Activated CD4-positive, alpha-beta T cell treated with anti-CD3 and anti-CD28 coated beads for 36 hours (primary cell): ENCODE measurements at regions not wholly inside any gene's neighbourhood (a gene's known extent, or its start where the extent isn't known, plus 50 kb on each side); places are given as distances from the start of the nearest gene placed in this dataset.
"Not testable (repeated sequence)": the region's sequence is repeated elsewhere in the genome, so short reads cannot be mapped to it uniquely, and the experiment has no call there.

Experiments used
- ATAC-seq: fragments of 200-7000 bp; cut with Tn5 transposase; one replicate; pipeline ENCODE4 v1.10.0; 2021; ENCODE audit warnings: mild to moderate bottlenecking, moderate library complexity
- CTCF ChIA-PET: fragments of 350-600 bp; sonication (Branson Sonifier 250); formaldehyde crosslinking; loops from one replicate; lab custom pipeline; 2021; ENCODE audit warnings: antibody characterized with exemption; lab: Charles Lee
- POLR2A ChIA-PET: fragments of 350-600 bp; sonication (Branson Sonifier 250); formaldehyde crosslinking; loops from one replicate; lab custom pipeline; 2021; ENCODE audit warnings: antibody characterized with exemption, inconsistent platforms; lab: Charles Lee
- DNase-seq: peaks from one replicate; pipeline ENCODE4 v3.0.0-alpha.2; 2020
- H3K27ac Mint-ChIP-seq: one replicate; pipeline ENCODE4 v1.8.0; 2021; ENCODE audit warnings: mixed read lengths
- H3K27me3 Mint-ChIP-seq: one replicate; pipeline ENCODE4 v1.8.0; 2021; ENCODE audit warnings: mixed read lengths
- H3K36me3 Mint-ChIP-seq: one replicate; pipeline ENCODE4 v1.8.0; 2021; ENCODE audit warnings: low read depth, mixed read lengths
- H3K4me1 Mint-ChIP-seq: one replicate; pipeline ENCODE4 v1.8.0; 2021; ENCODE audit warnings: mixed read lengths
- H3K4me3 Mint-ChIP-seq: one replicate; pipeline ENCODE4 v1.8.0; 2021; ENCODE audit warnings: mild to moderate bottlenecking, moderate library complexity, mixed read lengths
- H3K9me3 Mint-ChIP-seq: one replicate; pipeline ENCODE4 v1.8.0; 2021; ENCODE audit warnings: low read depth, mixed read lengths
- intact Hi-C, 2 experiments: fragments of 100-400 bp; cut with DNase I in 1 of 2; cut with micrococcal nuclease in 1 of 2; formaldehyde crosslinking; loops; one replicate each; pipeline versions ENCODE4 v1.14.2 to v1.15.1; 2022 to 2024; cut with DNase I, micrococcal nuclease

GRCh38 chr14:104416383-104416782 lies 163.2 kb upstream of the C14orf180 start:
- intact Hi-C loops = no loop called here
- H3K36me3 Mint-ChIP-seq = no peaks in the 10 kb centered on the region
- DNase-seq (no peak), ATAC-seq (no peak)
- ChIA-PET POLR2A (no interaction called here), CTCF (no interaction called here)
- H3K27me3 Mint-ChIP-seq = peaks cover 7% of the 10 kb centered on the region
- H3K27ac Mint-ChIP-seq = no peak overlapping the region
- H3K4me1 Mint-ChIP-seq = peaks cover 4% of the 10 kb centered on the region
- H3K9me3 Mint-ChIP-seq = no peaks in the 10 kb centered on the region
- no peak overlapping the region for H3K4me3 Mint-ChIP-seq

GRCh38 chr14:104419865-104420505 lies 159.6 kb upstream of the C14orf180 start:
- Mint-ChIP-seq H3K9me3 (no peaks in the 10 kb centered on the region), H3K27ac (no peak overlapping the region), H3K4me1 (peaks cover 4% of the 10 kb centered on the region), H3K27me3 (peaks cover 7% of the 10 kb centered on the region), H3K36me3 (no peaks in the 10 kb centered on the region), H3K4me3 (no peak overlapping the region)
- DNase-seq (no peak), ATAC-seq (no peak)
- CTCF ChIA-PET = no interaction called here
- POLR2A ChIA-PET = no interaction called here
- intact Hi-C loops = no loop called here

- not testable (repeated sequence) for H3K36me3 Mint-ChIP-seq, DNase-seq
Measured at GRCh38 chr14:104420523-104420922, 159.0 kb upstream of the C14orf180 start.

GRCh38 chr14:104420990-104421389 lies 158.6 kb upstream of the C14orf180 start:
- ATAC-seq = no peak
- intact Hi-C loops = no loop called here
- no peaks in the 10 kb centered on the region for H3K9me3 Mint-ChIP-seq

More at GRCh38 chr14:104420523-104420922, 159.0 kb upstream of the C14orf180 start:
- ATAC-seq, H3K4me1 Mint-ChIP-seq, H3K27ac Mint-ChIP-seq, H3K9me3 Mint-ChIP-seq, H3K27me3 Mint-ChIP-seq, intact Hi-C loops, CTCF ChIA-PET, H3K4me3 Mint-ChIP-seq: not testable (repeated sequence)
- POLR2A ChIA-PET = interaction anchor here (0.6 kb wide), 1 partner anchor 21 kb away, joined by 3 read pairs; no protein-coding TSS in a partner anchor

DNA sequence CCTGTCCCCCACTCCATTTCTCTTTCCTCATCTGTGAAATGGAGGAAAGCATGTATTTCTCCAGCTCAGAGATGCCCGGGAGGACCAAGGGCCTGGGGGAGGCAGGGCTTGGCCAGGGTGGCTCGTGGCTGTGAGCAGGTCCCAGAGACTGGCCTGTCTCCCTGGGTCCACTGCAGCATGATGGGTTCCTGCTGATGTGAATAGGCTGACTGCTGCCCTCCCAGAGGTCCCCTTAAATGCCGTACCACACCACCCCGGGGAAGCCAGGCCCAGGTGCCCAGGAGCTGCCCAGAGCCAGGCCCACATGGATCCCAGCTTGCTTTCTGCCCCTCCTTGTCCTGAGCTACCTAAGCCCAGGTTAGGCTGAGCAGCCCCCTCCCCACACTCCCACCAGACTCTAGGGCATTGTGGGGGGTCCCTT lies 158.2 kb upstream of the C14orf180 start:
- H3K36me3 Mint-ChIP-seq = no peaks in the 10 kb centered on the region
- ChIA-PET POLR2A (no interaction called here), CTCF (interaction anchor here (0.8 kb wide), 1 partner anchor 29 kb away, joined by 4 read pairs; no protein-coding TSS in a partner anchor)
- peaks cover 5% of the 10 kb centered on the region for H3K27me3 Mint-ChIP-seq
- ATAC-seq (no peak), DNase-seq (no peak)
- no peaks in the 10 kb centered on the region for H3K9me3 Mint-ChIP-seq
- H3K4me1 Mint-ChIP-seq = peaks cover 4% of the 10 kb centered on the region
- no peak overlapping the region for H3K4me3 Mint-ChIP-seq
- H3K27ac Mint-ChIP-seq = no peak overlapping the region
- intact Hi-C loops = no loop called here

More at GRCh38 chr14:104420990-104421389, 158.6 kb upstream of the C14orf180 start:
- Mint-ChIP-seq H3K4me1 (peaks cover 4% of the 10 kb centered on the region), H3K4me3 (no peak overlapping the region), H3K27ac (no peak overlapping the region), H3K36me3 (no peaks in the 10 kb centered on the region), H3K27me3 (peaks cover 5% of the 10 kb centered on the region)
- DNase-seq = no peak
- ChIA-PET POLR2A (interaction anchor here (0.6 kb wide), 1 partner anchor 20 kb away, joined by 3 read pairs; no protein-coding TSS in a partner anchor), CTCF (interaction anchor here (0.8 kb wide), 1 partner anchor 29 kb away, joined by 4 read pairs; no protein-coding TSS in a partner anchor)

GRCh38 chr14:104421892-104422828 lies 157.4 kb upstream of the C14orf180 start:
- ChIA-PET POLR2A (no interaction called here), CTCF (no interaction called here)
- Mint-ChIP-seq H3K27me3 (peaks cover 2% of the 10 kb centered on the region), H3K9me3 (no peaks in the 10 kb centered on the region), H3K27ac (no peak overlapping the region), H3K4me1 (peaks cover 4% of the 10 kb centered on the region), H3K4me3 (no peak overlapping the region), H3K36me3 (no peaks in the 10 kb centered on the region)
- ATAC-seq = no peak
- intact Hi-C loops = no loop called here
- DNase-seq = no peak

- POLR2A ChIA-PET = no interaction called here
- no peak for ATAC-seq
- CTCF ChIA-PET = no interaction called here
Measured at GRCh38 chr14:104422837-104423681, 156.5 kb upstream of the C14orf180 start.

GRCh38 chr14:104423701-104424405 lies 155.7 kb upstream of the C14orf180 start:
- intact Hi-C loops = no loop called here
- POLR2A ChIA-PET = no interaction called here
- no peak overlapping the region for H3K27ac Mint-ChIP-seq
- CTCF ChIA-PET = no interaction called here
- H3K4me1 Mint-ChIP-seq = peaks cover 4% of the 10 kb centered on the region
- no peaks in the 10 kb centered on the region for H3K9me3 Mint-ChIP-seq
- no peaks in the 10 kb centered on the region for H3K36me3 Mint-ChIP-seq
- no peak overlapping the region for H3K4me3 Mint-ChIP-seq
- DNase-seq (no peak), ATAC-seq (no peak)
- H3K27me3 Mint-ChIP-seq = peaks cover 2% of the 10 kb centered on the region

More at GRCh38 chr14:104422837-104423681, 156.5 kb upstream of the C14orf180 start:
- intact Hi-C loops = no loop called here
- H3K4me3 Mint-ChIP-seq = no peak overlapping the region
- no peak overlapping the region for H3K27ac Mint-ChIP-seq
- no peaks in the 10 kb centered on the region for H3K36me3 Mint-ChIP-seq
- no peak for DNase-seq
- peaks cover 4% of the 10 kb centered on the region for H3K4me1 Mint-ChIP-seq
- peaks cover 2% of the 10 kb centered on the region for H3K27me3 Mint-ChIP-seq
- no peaks in the 10 kb centered on the region for H3K9me3 Mint-ChIP-seq

DNA sequence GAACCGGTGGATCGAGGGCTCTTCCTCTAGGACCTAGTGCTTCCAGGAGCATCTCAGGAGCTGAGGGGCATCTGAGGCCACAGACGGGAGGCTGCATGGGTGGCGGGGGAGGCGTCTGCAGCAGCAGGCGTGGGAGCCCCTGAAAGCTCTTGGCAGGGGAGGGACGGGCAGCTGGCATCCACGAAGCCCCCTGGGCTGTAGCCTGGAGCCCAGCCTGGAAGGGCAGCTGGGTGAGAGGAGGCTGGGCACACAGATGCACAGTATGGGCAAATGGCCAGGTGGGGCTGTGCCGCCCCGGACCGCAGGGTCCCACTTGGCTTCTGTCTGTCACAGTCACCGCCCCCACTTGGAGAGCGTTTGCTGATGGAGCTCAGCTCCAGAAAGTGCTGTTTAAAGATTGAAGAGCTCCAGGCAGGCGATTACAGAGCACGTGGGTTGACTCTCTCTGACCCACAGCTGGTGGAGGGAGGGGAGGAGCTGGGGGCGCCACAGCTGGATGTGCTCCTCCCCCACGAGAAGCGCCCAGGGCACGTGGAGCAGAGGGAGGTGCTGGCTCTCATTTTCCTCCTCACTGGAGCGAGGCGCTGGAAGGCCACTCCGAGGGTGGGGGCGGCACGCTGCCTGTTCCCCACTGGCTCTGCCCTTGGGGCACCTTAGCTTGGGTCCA lies 155.0 kb upstream of the C14orf180 start:
- POLR2A ChIA-PET = no interaction called here
- DNase-seq = no peak
- CTCF ChIA-PET = no interaction called here
- Mint-ChIP-seq H3K27me3 (peaks cover 2% of the 10 kb centered on the region), H3K4me1 (peaks cover 4% of the 10 kb centered on the region), H3K9me3 (no peaks in the 10 kb centered on the region), H3K4me3 (no peak overlapping the region), H3K27ac (no peak overlapping the region), H3K36me3 (no peaks in the 10 kb centered on the region)
- intact Hi-C loops = no loop called here
- no peak for ATAC-seq

- Mint-ChIP-seq H3K4me3 (no peak overlapping the region), H3K27me3 (peaks cover 2% of the 10 kb centered on the region), H3K4me1 (no peaks in the 10 kb centered on the region), H3K9me3 (no peaks in the 10 kb centered on the region), H3K27ac (no peak overlapping the region), H3K36me3 (no peaks in the 10 kb centered on the region)
- DNase-seq (no peak), ATAC-seq (no peak)
- ChIA-PET POLR2A (no interaction called here), CTCF (no interaction called here)
- intact Hi-C loops = no loop called here
Measured at GRCh38 chr14:104425171-104425681, 154.3 kb upstream of the C14orf180 start.
